Loucy (cell line): ENCODE measurements at regions not wholly inside any gene's neighbourhood (a gene's known extent, or its start where the extent isn't known, plus 50 kb on each side); places are given as distances from the start of the nearest gene placed in this dataset.

Source experiments
- CTCF ChIP-seq: fragments of 200-600 bp; sonication (generic); conservative IDR thresholded peaks from 2 replicates; pipeline ENCODE4 v1.5.1; 2014; ENCODE audit warnings: mild to moderate bottlenecking, antibody characterized with exemption, low read length
- EZH2phosphoT487 ChIP-seq: fragments of 200-600 bp; IDR thresholded peaks from 2 replicates; pipeline ENCODE4 v1.6.1; 2018; ENCODE audit warnings: antibody characterized with exemption, mild to moderate bottlenecking, moderate library complexity, borderline replicate concordance

- TF ChIP-seq CTCF: no peak
- TF ChIP-seq EZH2phosphoT487: no peak
Measured at GRCh38 chr6:15143540-15143939, 102.3 kb upstream of the JARID2 start.
